DND-41 (cell line): ENCODE measurements at regions not wholly inside any gene's neighbourhood (a gene's known extent, or its start where the extent isn't known, plus 50 kb on each side); places are given as distances from the start of the nearest gene placed in this dataset.

ENCODE experiments used
- CTCF ChIP-seq: IDR thresholded peaks from 2 replicates; pipeline ENCODE4 v1.5.1; 2012; ENCODE audit warnings: borderline replicate concordance, low read length, moderate library complexity, mild to moderate bottlenecking; ENCODE audit not compliant: poor library complexity, severe bottlenecking; ENCODE audit errors: extremely low read depth
- EZH2 ChIP-seq: IDR thresholded peaks from 3 replicates; pipeline ENCODE4 v1.6.1; 2012; ENCODE audit warnings: borderline replicate concordance, low read depth, mild to moderate bottlenecking, moderate library complexity, low read length, inconsistent platforms; ENCODE audit not compliant: severe bottlenecking

DNA sequence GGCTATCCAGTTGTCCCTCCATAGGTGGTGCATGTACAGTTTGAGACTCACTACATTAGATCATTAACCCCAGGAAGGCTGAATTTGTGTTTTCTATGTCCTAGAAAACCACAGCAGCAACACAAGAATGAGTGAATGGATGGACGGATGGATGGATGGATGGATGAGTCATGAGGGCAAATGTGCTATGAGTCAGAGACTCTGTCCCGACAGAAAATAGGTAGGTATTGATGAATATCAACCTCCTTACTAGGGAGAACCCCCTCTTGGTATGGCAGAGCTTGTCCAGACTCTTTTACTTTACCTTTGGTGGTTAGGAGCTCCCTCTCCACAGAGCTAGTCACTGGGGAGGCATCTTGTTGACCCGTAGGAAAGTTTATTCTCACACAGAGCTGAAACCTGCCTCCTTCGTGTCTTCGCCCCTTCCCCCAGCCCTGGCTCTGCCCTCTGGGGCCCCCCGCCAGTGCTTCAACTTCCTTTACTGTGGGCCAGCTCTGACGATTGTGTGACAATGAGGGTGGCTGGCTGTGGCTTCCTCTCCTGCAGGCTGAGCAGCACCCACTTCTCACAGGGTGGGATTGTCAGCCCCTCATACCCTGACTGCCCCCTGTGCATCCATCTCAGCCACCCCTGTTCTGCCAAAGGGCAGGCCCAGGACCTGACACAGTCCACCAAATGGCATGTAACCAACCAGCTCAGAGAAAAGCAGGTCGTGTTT lies 145.2 kb downstream of the FOXD2 start:
- TF ChIP-seq CTCF: no peak
- no peak for TF ChIP-seq EZH2
